ENCODE measurements at regions not wholly inside any gene's neighbourhood (a gene's known extent, or its start where the extent isn't known, plus 50 kb on each side); places are given as distances from the start of the nearest gene placed in this dataset.

- DNase-seq (ENCODE audit: low spot score): no peak
- TF ChIP-seq CTCF (IDR thresholded peaks at IDR 0.05; ENCODE audit: extremely low read depth, missing control alignments): no peak
These were observed 196.7 kb upstream of the SIX2 start for GRCh38 chr2:45205985-45206384.

GRCh38 chr2:45205480-45205879, 196.2 kb upstream of the SIX2 start:
- TF ChIP-seq CTCF (IDR thresholded peaks at IDR 0.05; ENCODE audit: extremely low read depth, missing control alignments): no peak
- DNase-seq (ENCODE audit: low spot score): no peak

GRCh38 chr2:45203400-45203799, 194.1 kb upstream of the SIX2 start:
- no peak for TF ChIP-seq CTCF (IDR thresholded peaks at IDR 0.05; ENCODE audit: extremely low read depth, missing control alignments)
- no peak for DNase-seq (ENCODE audit: low spot score)

- TF ChIP-seq CTCF (IDR thresholded peaks at IDR 0.05; ENCODE audit: extremely low read depth, missing control alignments): no peak
- no peak for DNase-seq (ENCODE audit: low spot score)
These were observed 190.7 kb upstream of the SIX2 start for GRCh38 chr2:45199973-45200372.

- no peak for DNase-seq (ENCODE audit: low spot score)
- no peak for TF ChIP-seq CTCF (IDR thresholded peaks at IDR 0.05; ENCODE audit: extremely low read depth, missing control alignments)
These were observed 186.7 kb upstream of the SIX2 start for GRCh38 chr2:45195916-45196315.

GRCh38 chr2:45194596-45194995, 185.3 kb upstream of the SIX2 start:
- DNase-seq (ENCODE audit: low spot score): no peak

GRCh38 chr2:45193581-45193980, 184.3 kb upstream of the SIX2 start:
- TF ChIP-seq CTCF (IDR thresholded peaks at IDR 0.05; ENCODE audit: extremely low read depth, missing control alignments): no peak
- DNase-seq (ENCODE audit: low spot score): no peak

More at GRCh38 chr2:45194596-45194995, 185.3 kb upstream of the SIX2 start:
- TF ChIP-seq CTCF (IDR thresholded peaks at IDR 0.05; ENCODE audit: extremely low read depth, missing control alignments): no peak
